NT2/D1 (cell line): ENCODE measurements at regions not wholly inside any gene's neighbourhood (a gene's known extent, or its start where the extent isn't known, plus 50 kb on each side); places are given as distances from the start of the nearest gene placed in this dataset.

Source experiments
- DNase-seq: peaks from one replicate; pipeline ENCODE4 v3.0.0-alpha.2; 2011; ENCODE audit warnings: low read depth, low spot score
- H3K27me3 ChIP-seq: 2 replicates; pipeline ENCODE4 v1.6.0; 2011; ENCODE audit warnings: mild to moderate bottlenecking; ENCODE audit not compliant: insufficient read length, insufficient read depth
- H3K36me3 ChIP-seq: 2 replicates; pipeline ENCODE4 v1.6.1; 2011; ENCODE audit warnings: mild to moderate bottlenecking, low read length, mixed read lengths; ENCODE audit not compliant: insufficient read depth, insufficient read length
- H3K4me1 ChIP-seq: 2 replicates; pipeline ENCODE4 v1.5.1; 2011; ENCODE audit not compliant: insufficient read depth, insufficient read length
- H3K4me3 ChIP-seq: 2 replicates; pipeline ENCODE4 v1.5.1; 2011; ENCODE audit warnings: low read depth; ENCODE audit not compliant: insufficient read length
- H3K9ac ChIP-seq: 2 replicates; pipeline ENCODE4 v1.6.0; 2011; ENCODE audit warnings: low read depth; ENCODE audit not compliant: insufficient read length
- H3K9me3 ChIP-seq: 2 replicates; pipeline ENCODE4 v1.5.1; 2011; ENCODE audit warnings: mild to moderate bottlenecking, low read length; ENCODE audit not compliant: insufficient read depth
- SUZ12 ChIP-seq: IDR thresholded peaks from 2 replicates; pipeline ENCODE4 v1.6.1; 2011; ENCODE audit not compliant: insufficient read length, insufficient read depth; ENCODE audit errors: extremely low read depth
- YY1 ChIP-seq: IDR thresholded peaks from 2 replicates; pipeline ENCODE4 v1.6.1; 2011; ENCODE audit not compliant: insufficient read length, insufficient read depth
- ZNF274 ChIP-seq: IDR thresholded peaks from 2 replicates; pipeline ENCODE4 v1.6.1; 2011; ENCODE audit warnings: mild to moderate bottlenecking, low read depth, low read length

GRCh38 chrX:40298572-40299479 lies 201.1 kb upstream of the BCOR start:
- peaks cover 6% of the 10 kb centered on the region for H3K27me3 ChIP-seq
- TF ChIP-seq ZNF274 (no peak), YY1 (no peak), SUZ12 (no peak)
- DNase-seq: no peak
- no peaks in the 10 kb centered on the region for H3K4me1 ChIP-seq
- no peak overlapping the region for H3K9ac ChIP-seq
- H3K9me3 ChIP-seq: no peaks in the 10 kb centered on the region
- H3K4me3 ChIP-seq: no peak overlapping the region
- no peaks in the 10 kb centered on the region for H3K36me3 ChIP-seq

- TF ChIP-seq YY1: no peak
- TF ChIP-seq SUZ12: no peak
- no peak for TF ChIP-seq ZNF274
- Histone ChIP-seq H3K27me3 (peaks cover 6% of the 10 kb centered on the region), H3K9ac (no peak overlapping the region), H3K4me1 (no peaks in the 10 kb centered on the region), H3K9me3 (no peaks in the 10 kb centered on the region), H3K36me3 (no peaks in the 10 kb centered on the region), H3K4me3 (no peak overlapping the region)
- no peak for DNase-seq
Measured at GRCh38 chrX:40298069-40298468, 200.3 kb upstream of the BCOR start.

- Histone ChIP-seq H3K27me3 (no peaks in the 10 kb centered on the region), H3K9ac (no peak overlapping the region), H3K9me3 (0 out of 2 replicates have a peak, but pooled peaks cover 7% of the 10 kb centered on the region), H3K4me3 (no peak overlapping the region), H3K4me1 (no peaks in the 10 kb centered on the region), H3K36me3 (no peaks in the 10 kb centered on the region)
- no peak for TF ChIP-seq SUZ12
- no peak for TF ChIP-seq ZNF274
- TF ChIP-seq YY1: no peak
- no peak for DNase-seq
Measured at GRCh38 chrX:40291553-40291952, 193.8 kb upstream of the BCOR start.

- H3K36me3 ChIP-seq: no peaks in the 10 kb centered on the region
- no peak overlapping the region for H3K4me3 ChIP-seq
- H3K4me1 ChIP-seq: no peaks in the 10 kb centered on the region
- DNase-seq: no peak
- no peak overlapping the region for H3K9ac ChIP-seq
- no peak for TF ChIP-seq ZNF274
- no peak for TF ChIP-seq SUZ12
- no peak for TF ChIP-seq YY1
- H3K27me3 ChIP-seq: no peaks in the 10 kb centered on the region
- H3K9me3 ChIP-seq: peaks cover 16% of the 10 kb centered on the region; the same call in 1 of the 2 replicates
Measured at GRCh38 chrX:40290517-40290916, 192.8 kb upstream of the BCOR start.

GRCh38 chrX:40285876-40286275 lies 188.1 kb upstream of the BCOR start:
- TF ChIP-seq ZNF274 (no peak), YY1 (no peak), SUZ12 (no peak)
- H3K4me3 ChIP-seq: no peak overlapping the region
- H3K9me3 ChIP-seq: peaks cover 32% of the 10 kb centered on the region; the same call in 1 of the 2 replicates
- no peak for DNase-seq
- no peaks in the 10 kb centered on the region for H3K36me3 ChIP-seq
- no peak overlapping the region for H3K9ac ChIP-seq
- H3K4me1 ChIP-seq: no peaks in the 10 kb centered on the region
- H3K27me3 ChIP-seq: no peaks in the 10 kb centered on the region

GRCh38 chrX:40284852-40285251 lies 187.1 kb upstream of the BCOR start:
- DNase-seq: no peak
- Histone ChIP-seq H3K4me3 (no peak overlapping the region), H3K27me3 (no peaks in the 10 kb centered on the region), H3K4me1 (no peaks in the 10 kb centered on the region), H3K9ac (no peak overlapping the region), H3K36me3 (no peaks in the 10 kb centered on the region), H3K9me3 (peaks cover 29% of the 10 kb centered on the region; the same call in 1 of the 2 replicates)
- TF ChIP-seq YY1: no peak
- no peak for TF ChIP-seq ZNF274
- TF ChIP-seq SUZ12: no peak

- TF ChIP-seq SUZ12: no peak
- no peak for TF ChIP-seq YY1
- no peak for TF ChIP-seq ZNF274
- H3K36me3 ChIP-seq: no peaks in the 10 kb centered on the region
- H3K27me3 ChIP-seq: no peaks in the 10 kb centered on the region
- no peak overlapping the region for H3K9ac ChIP-seq
- peaks cover 25% of the 10 kb centered on the region; the same call in 1 of the 2 replicates for H3K9me3 ChIP-seq
- no peak overlapping the region for H3K4me3 ChIP-seq
- DNase-seq: no peak
- H3K4me1 ChIP-seq: peaks cover 6% of the 10 kb centered on the region
Measured at GRCh38 chrX:40283981-40284380, 186.2 kb upstream of the BCOR start.
